Rectal smooth muscle tissue (tissue), 1 donor: ENCODE measurements at regions not wholly inside any gene's neighbourhood (a gene's known extent, or its start where the extent isn't known, plus 50 kb on each side); places are given as distances from the start of the nearest gene placed in this dataset.

ENCODE experiments used
- H3K27ac ChIP-seq: one replicate; pipeline ENCODE4 v1.7.0; 2013; ENCODE audit warnings: low read depth, low read length, inconsistent platforms
- H3K27me3 ChIP-seq: one replicate; pipeline ENCODE4 v1.7.0; 2013; ENCODE audit warnings: low read length; ENCODE audit not compliant: control insufficient read depth, insufficient read depth
- H3K36me3 ChIP-seq: one replicate; pipeline ENCODE4 v1.7.0; 2013; ENCODE audit warnings: low read length; ENCODE audit not compliant: control insufficient read depth, insufficient read depth
- H3K4me1 ChIP-seq: one replicate; pipeline ENCODE4 v1.7.0; 2013; ENCODE audit warnings: low read length; ENCODE audit not compliant: control insufficient read depth, insufficient read depth
- H3K4me3 ChIP-seq: one replicate; pipeline ENCODE4 v1.7.0; 2013; ENCODE audit warnings: low read length
- H3K9ac ChIP-seq: one replicate; pipeline ENCODE4 v1.7.0; 2013; ENCODE audit warnings: low read length

GRCh38 chr6:56387621-56388414 is 140.4 kb upstream of the COL21A1 start:
- Histone ChIP-seq H3K27ac (no peak overlapping the region), H3K9ac (no peak overlapping the region)

DNA sequence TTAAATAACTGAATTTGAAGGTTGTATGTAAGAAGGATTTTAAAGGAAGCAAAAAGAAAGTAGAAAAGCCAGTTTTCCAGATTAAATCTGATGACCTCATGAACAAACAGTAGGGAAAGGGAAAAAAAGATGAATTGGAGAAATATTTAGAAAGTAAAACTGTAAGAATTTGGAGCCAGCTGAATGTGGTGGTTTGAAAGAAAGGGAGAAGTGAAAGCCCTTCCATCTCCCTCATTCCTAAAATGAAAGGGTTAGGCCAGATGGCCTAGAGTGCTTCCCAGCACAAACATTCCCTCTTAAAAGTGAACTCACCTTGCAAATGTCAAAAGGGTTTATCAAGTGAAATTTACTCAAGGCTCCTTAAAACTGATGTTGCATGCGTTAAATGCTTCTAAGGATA is 139.3 kb upstream of the COL21A1 start:
- H3K27me3 ChIP-seq, result no peaks in the 10 kb centered on the region
- H3K36me3 ChIP-seq, result no peaks in the 10 kb centered on the region
- no peak overlapping the region for H3K27ac ChIP-seq
- H3K4me3 ChIP-seq, result no peak overlapping the region
- no peak overlapping the region for H3K9ac ChIP-seq
- peaks cover 13% of the 10 kb centered on the region for H3K4me1 ChIP-seq

More at GRCh38 chr6:56387621-56388414, 140.4 kb upstream of the COL21A1 start:
- Histone ChIP-seq H3K27me3 (no peaks in the 10 kb centered on the region), H3K4me1 (peaks cover 13% of the 10 kb centered on the region), H3K4me3 (no peak overlapping the region), H3K36me3 (no peaks in the 10 kb centered on the region)

DNA sequence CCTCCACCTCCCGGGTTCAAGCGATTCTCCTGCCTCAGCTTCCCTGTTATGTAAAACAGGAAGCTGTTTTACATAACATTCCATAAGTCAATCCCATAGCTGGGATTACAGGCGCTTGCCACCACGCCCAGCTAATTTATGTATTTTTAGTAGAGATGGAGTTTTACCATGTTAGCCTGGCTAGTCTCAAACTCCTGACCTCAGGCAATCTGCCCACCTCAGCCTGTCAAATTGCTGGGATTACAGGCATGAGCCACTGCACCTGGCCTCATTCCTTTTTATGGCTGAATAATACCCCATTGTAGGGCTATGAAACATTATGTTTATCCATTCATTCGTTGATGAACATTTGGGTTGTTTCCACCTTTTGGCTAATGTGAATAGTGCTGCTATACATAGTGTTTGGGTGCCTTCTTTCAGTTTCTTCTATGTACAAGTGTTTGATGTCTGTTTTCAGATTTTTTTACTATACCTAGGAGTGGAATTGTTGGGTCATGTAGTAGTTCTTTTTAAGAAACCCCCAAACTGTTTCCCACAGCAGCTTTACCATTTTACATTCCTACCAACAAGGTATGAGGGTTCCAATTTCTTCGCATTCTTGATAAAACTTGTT is 138.7 kb upstream of the COL21A1 start:
- no peak overlapping the region for H3K9ac ChIP-seq
- H3K27me3 ChIP-seq, result no peaks in the 10 kb centered on the region
- peaks cover 13% of the 10 kb centered on the region for H3K4me1 ChIP-seq
- H3K27ac ChIP-seq, result no peak overlapping the region
- no peak overlapping the region for H3K4me3 ChIP-seq
- H3K36me3 ChIP-seq, result no peaks in the 10 kb centered on the region

GRCh38 chr6:56383160-56383559 is 135.8 kb upstream of the COL21A1 start:
- no peak overlapping the region for H3K4me3 ChIP-seq
- no peaks in the 10 kb centered on the region for H3K36me3 ChIP-seq
- peaks cover 12% of the 10 kb centered on the region for H3K4me1 ChIP-seq
- H3K9ac ChIP-seq, result no peak overlapping the region
- H3K27me3 ChIP-seq, result no peaks in the 10 kb centered on the region
- no peak overlapping the region for H3K27ac ChIP-seq

- H3K4me3 ChIP-seq, result no peak overlapping the region
- no peak overlapping the region for H3K9ac ChIP-seq
- H3K4me1 ChIP-seq, result peaks cover 7% of the 10 kb centered on the region
- H3K27ac ChIP-seq, result no peak overlapping the region
- H3K27me3 ChIP-seq, result no peaks in the 10 kb centered on the region
- H3K36me3 ChIP-seq, result no peaks in the 10 kb centered on the region
Observed at GRCh38 chr6:56382416-56382940, 135.1 kb upstream of the COL21A1 start.

DNA sequence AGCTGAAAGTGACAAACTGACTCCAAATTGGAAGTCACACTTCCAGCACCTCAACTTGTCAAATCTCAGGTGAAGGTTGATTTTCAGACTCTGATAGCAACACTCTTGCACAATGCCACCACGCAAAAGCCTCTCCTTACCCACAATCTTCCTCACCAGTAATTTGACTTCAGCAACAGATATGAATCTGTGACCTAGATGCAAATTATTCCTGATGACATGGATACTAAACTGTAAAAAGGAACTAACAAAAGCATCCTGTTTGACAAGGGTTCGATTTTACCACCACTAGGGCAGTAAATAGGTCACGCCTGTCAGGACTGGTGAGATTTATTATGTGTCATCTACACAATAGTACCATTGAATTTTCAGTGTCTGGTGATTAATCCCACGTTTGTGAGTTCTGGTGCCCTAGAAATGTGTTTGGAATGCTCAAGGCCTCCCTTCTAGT is 134.4 kb upstream of the COL21A1 start:
- H3K27ac ChIP-seq, result no peak overlapping the region
- H3K9ac ChIP-seq, result no peak overlapping the region
- H3K27me3 ChIP-seq, result no peaks in the 10 kb centered on the region
- no peak overlapping the region for H3K4me3 ChIP-seq
- no peaks in the 10 kb centered on the region for H3K36me3 ChIP-seq
- H3K4me1 ChIP-seq, result peaks cover 4% of the 10 kb centered on the region

GRCh38 chr6:56380476-56380875 is 133.1 kb upstream of the COL21A1 start:
- no peak overlapping the region for H3K27ac ChIP-seq
- no peak overlapping the region for H3K4me3 ChIP-seq
- no peak overlapping the region for H3K9ac ChIP-seq
- H3K36me3 ChIP-seq, result no peaks in the 10 kb centered on the region
- peaks cover 12% of the 10 kb centered on the region for H3K4me1 ChIP-seq
- no peaks in the 10 kb centered on the region for H3K27me3 ChIP-seq

GRCh38 chr6:56378966-56379585 is 131.7 kb upstream of the COL21A1 start:
- no peak overlapping the region for H3K9ac ChIP-seq
- H3K27ac ChIP-seq, result no peak overlapping the region
- no peak overlapping the region for H3K4me3 ChIP-seq
- peaks cover 16% of the 10 kb centered on the region for H3K4me1 ChIP-seq
- no peaks in the 10 kb centered on the region for H3K27me3 ChIP-seq
- no peaks in the 10 kb centered on the region for H3K36me3 ChIP-seq

DNA sequence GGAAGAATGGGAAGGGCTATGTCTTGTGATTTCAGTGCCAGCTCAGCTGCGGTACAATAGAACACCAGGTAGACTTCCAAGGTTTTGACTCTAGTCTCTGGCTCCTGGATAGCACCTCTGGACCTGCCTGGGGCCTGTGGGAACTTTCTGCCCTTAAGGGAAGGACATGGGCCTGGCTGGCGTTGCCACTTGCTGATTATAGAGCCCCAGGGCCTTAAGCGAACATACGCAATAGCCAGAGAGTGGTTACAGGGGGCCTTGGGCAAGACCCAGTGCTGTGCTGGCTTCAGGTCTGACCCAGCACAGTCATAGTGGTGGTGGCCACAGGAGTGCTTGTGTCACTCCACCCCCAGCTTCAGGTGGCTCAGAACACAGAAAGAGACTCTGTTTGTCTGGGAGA is 131.1 kb upstream of the COL21A1 start:
- H3K27me3 ChIP-seq, result no peaks in the 10 kb centered on the region
- no peaks in the 10 kb centered on the region for H3K36me3 ChIP-seq
- H3K9ac ChIP-seq, result no peak overlapping the region
- H3K27ac ChIP-seq, result no peak overlapping the region
- no peak overlapping the region for H3K4me3 ChIP-seq
- H3K4me1 ChIP-seq, result peaks cover 18% of the 10 kb centered on the region

GRCh38 chr6:56377295-56377694 is 129.9 kb upstream of the COL21A1 start:
- no peak overlapping the region for H3K4me3 ChIP-seq
- no peaks in the 10 kb centered on the region for H3K36me3 ChIP-seq
- H3K27me3 ChIP-seq, result no peaks in the 10 kb centered on the region
- peaks cover 26% of the 10 kb centered on the region for H3K4me1 ChIP-seq
- no peak overlapping the region for H3K27ac ChIP-seq
- H3K9ac ChIP-seq, result no peak overlapping the region

DNA sequence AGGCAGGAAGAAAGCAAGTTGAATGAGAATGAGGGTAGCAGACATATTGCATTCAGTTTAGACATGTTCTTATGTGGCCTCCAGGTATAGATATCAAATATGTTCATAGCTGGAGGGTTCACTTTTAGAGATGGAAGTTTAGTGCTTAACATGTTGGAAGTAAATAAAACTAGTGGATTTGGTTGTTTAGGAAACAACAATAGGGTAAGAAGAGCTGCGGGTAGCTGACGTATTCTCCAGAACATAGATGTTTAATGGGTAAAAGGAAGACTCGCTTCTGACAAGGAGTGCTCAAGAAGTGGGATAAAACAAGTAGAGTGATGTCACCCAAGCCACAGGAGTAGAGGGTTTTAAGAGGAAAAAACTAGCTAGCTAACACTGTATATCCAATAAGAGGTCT is 128.4 kb upstream of the COL21A1 start:
- Histone ChIP-seq H3K27ac (peak overlapping the region; percentile 73), H3K4me3 (no peak overlapping the region), H3K36me3 (no peaks in the 10 kb centered on the region), H3K9ac (no peak overlapping the region), H3K4me1 (peaks cover 40% of the 10 kb centered on the region), H3K27me3 (no peaks in the 10 kb centered on the region)

GRCh38 chr6:56374841-56375369 is 127.5 kb upstream of the COL21A1 start:
- H3K27ac ChIP-seq, result peak overlapping the region; percentile 73
- peaks cover 45% of the 10 kb centered on the region for H3K4me1 ChIP-seq
- H3K36me3 ChIP-seq, result no peaks in the 10 kb centered on the region
- peak overlapping the region; percentile 12 for H3K4me3 ChIP-seq
- H3K27me3 ChIP-seq, result no peaks in the 10 kb centered on the region
- no peak overlapping the region for H3K9ac ChIP-seq
